ENCODE measurements at regions not wholly inside any gene's neighbourhood (a gene's known extent, or its start where the extent isn't known, plus 50 kb on each side); places are given as distances from the start of the nearest gene placed in this dataset.

DNA sequence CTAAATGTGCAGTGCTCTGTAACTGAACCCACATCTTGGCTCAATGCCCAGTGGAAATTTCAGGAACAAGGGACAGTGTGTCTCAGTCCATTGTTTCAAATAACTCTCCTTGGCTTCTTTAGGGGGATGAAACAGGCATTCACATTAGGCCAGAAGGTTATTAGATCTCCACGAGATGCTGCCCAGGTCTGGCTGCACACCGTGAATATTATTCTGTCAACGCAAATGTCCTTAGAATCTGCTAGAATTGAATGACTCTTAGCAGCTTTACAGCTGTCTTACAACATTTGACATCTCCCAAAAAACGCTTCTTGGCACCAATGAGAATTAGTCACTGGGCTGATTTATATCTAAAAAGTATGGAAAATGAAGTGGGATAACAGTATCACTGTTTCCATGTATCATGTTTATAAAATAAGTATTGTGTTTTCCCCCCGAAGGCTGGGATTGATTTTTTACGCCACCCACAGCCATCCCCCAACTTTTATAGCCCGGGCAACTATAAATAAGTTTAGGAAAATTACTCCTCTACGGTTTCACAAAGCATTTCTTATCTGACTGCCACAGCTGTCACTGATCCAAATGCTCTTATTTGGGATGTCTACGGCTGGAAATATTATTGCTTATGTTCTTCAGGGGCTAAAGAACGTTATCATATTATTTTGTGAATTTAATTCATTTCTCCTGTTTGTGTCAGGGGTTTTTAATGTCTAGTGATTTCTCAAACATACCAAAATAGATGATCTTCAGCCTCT lies 559.7 kb upstream of the FAT1 start:
- Histone ChIP-seq H3K18ac (ENCODE audit: insufficient read length, low read depth, low read length) (no peak overlapping the region), H3K14ac (ENCODE audit: insufficient read depth, low read length) (no peak overlapping the region), H2AK5ac (ENCODE audit: insufficient read length, low read length) (no peak overlapping the region), H3K79me2 (ENCODE audit: insufficient read depth, low read length) (no peaks in the 10 kb centered on the region), H3K27ac (ENCODE audit: insufficient read length, low read depth, low read length) (no peak overlapping the region), H2BK5ac (ENCODE audit: insufficient read length, low read length) (no peak overlapping the region), H3K23me2 (ENCODE audit: insufficient read length, low read depth, low read length, poor library complexity, severe bottlenecking) (no peaks in the 10 kb centered on the region), H4K91ac (ENCODE audit: insufficient read length, low read depth, low read length) (no peak overlapping the region), H2BK20ac (ENCODE audit: low read depth, low read length, poor library complexity, severe bottlenecking) (no peak overlapping the region), H3K23ac (ENCODE audit: insufficient read length, low read depth, low read length) (no peak overlapping the region), H4K8ac (replicated peaks; ENCODE audit: insufficient read length, low read depth, low read length) (no peak overlapping the region), H3K27me3 (ENCODE audit: insufficient read depth, low read length) (no peaks in the 10 kb centered on the region), H2BK12ac (ENCODE audit: insufficient read length, low read depth, low read length) (no peak overlapping the region), H3K79me1 (ENCODE audit: insufficient read depth, low read depth, low read length, poor library complexity, severe bottlenecking) (no peaks in the 10 kb centered on the region), H2BK120ac (ENCODE audit: low read depth, low read length, poor library complexity, severe bottlenecking) (no peak overlapping the region), H3T11ph (ENCODE audit: low read length) (no peak overlapping the region), H2AFZ (ENCODE audit: low read length) (no peak overlapping the region), H3K4me1 (ENCODE audit: insufficient read depth, low read length) (no peaks in the 10 kb centered on the region), H3K9ac (ENCODE audit: extremely low read depth, insufficient read length, low read length) (no peak overlapping the region), H2BK15ac (ENCODE audit: low read depth, low read length) (no peak overlapping the region), H3K4ac (ENCODE audit: low read depth, low read length) (no peak overlapping the region), H3K56ac (ENCODE audit: insufficient read length, low read depth, low read length) (no peak overlapping the region), H4K5ac (ENCODE audit: insufficient read length, low read depth, low read length) (no peak overlapping the region), H3K9me3 (ENCODE audit: control insufficient read depth, low read depth, low read length) (no peaks in the 10 kb centered on the region), H3K4me2 (ENCODE audit: insufficient read depth, insufficient read length, low read length) (no peak overlapping the region), H4K20me1 (ENCODE audit: control insufficient read depth, insufficient read depth, insufficient read length) (no peaks in the 10 kb centered on the region)
- TF ChIP-seq, protein P1, sequence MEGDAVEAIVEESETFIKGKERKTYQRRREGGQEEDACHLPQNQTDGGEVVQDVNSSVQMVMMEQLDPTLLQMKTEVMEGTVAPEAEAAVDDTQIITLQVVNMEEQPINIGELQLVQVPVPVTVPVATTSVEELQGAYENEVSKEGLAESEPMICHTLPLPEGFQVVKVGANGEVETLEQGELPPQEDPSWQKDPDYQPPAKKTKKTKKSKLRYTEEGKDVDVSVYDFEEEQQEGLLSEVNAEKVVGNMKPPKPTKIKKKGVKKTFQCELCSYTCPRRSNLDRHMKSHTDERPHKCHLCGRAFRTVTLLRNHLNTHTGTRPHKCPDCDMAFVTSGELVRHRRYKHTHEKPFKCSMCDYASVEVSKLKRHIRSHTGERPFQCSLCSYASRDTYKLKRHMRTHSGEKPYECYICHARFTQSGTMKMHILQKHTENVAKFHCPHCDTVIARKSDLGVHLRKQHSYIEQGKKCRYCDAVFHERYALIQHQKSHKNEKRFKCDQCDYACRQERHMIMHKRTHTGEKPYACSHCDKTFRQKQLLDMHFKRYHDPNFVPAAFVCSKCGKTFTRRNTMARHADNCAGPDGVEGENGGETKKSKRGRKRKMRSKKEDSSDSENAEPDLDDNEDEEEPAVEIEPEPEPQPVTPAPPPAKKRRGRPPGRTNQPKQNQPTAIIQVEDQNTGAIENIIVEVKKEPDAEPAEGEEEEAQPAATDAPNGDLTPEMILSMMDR (conservative IDR thresholded peaks at IDR 0.05): no peak
- Mint-ChIP-seq H3K27ac (no peak overlapping the region), H3K36me3 (ENCODE audit: insufficient read depth in 1 of 3, low read depth in 3 of 3) (no peaks in the 10 kb centered on the region), H3K4me1 (peaks cover 3 to 6% of the 10 kb centered on the region in 2 experiments; a peak in 2 of 4 replicates), H3K4me3 (no peak overlapping the region), H3K9me3 (peaks cover 0 to 2% of the 10 kb centered on the region in 2 experiments; a peak in 2 of 5 replicates), H3K27me3 (ENCODE audit: low read depth) (no peaks in the 10 kb centered on the region)
- no peak for DNase-seq
- no CpG with 5 or more reads among the region's 10 CpGs for WGBS (ENCODE audit: extremely low coverage, insufficient read length, low lambda C conversion rate)
